Astrocyte of the spinal cord (primary cell): ENCODE measurements at regions not wholly inside any gene's neighbourhood (a gene's known extent, or its start where the extent isn't known, plus 50 kb on each side); places are given as distances from the start of the nearest gene placed in this dataset.
"Not testable (repeated sequence)": the region's sequence is repeated elsewhere in the genome, so short reads cannot be mapped to it uniquely, and the experiment has no call there.

Experiments used
- DNase-seq: peaks from one replicate; pipeline ENCODE4 v3.0.0; 2011; ENCODE audit warnings: low read depth, low spot score
- H3K4me3 ChIP-seq: 2 replicates; pipeline ENCODE4 v1.5.1; 2011; ENCODE audit warnings: low read depth, mild to moderate bottlenecking, low read length, moderate library complexity
- CTCF ChIP-seq: IDR thresholded peaks from 2 replicates; pipeline ENCODE4 v1.5.1; 2012; ENCODE audit warnings: low read depth, mild to moderate bottlenecking, low read length, inconsistent platforms
- in situ Hi-C: cut with HindIII; loops from 2 replicates; pipeline ENCODE4 v1.10.0; 2017; ENCODE audit warnings: low sequenced_read_pairs

GRCh38 chr6:139522511-139523220 is 148.2 kb upstream of the CITED2 start:
- TF ChIP-seq CTCF, result no peak
- no peak for DNase-seq

GRCh38 chr6:139521338-139521737 is 146.9 kb upstream of the CITED2 start:
- DNase-seq, result no peak
- no peak overlapping the region for H3K4me3 ChIP-seq
- in situ Hi-C loops, result no loop called here
- TF ChIP-seq CTCF, result no peak

More at GRCh38 chr6:139522511-139523220, 148.2 kb upstream of the CITED2 start:
- H3K4me3 ChIP-seq, result no peak overlapping the region
- in situ Hi-C loops, result no loop called here

GRCh38 chr6:139520321-139520768 is 145.9 kb upstream of the CITED2 start:
- DNase-seq, result no peak
- in situ Hi-C loops, result no loop called here
- no peak overlapping the region for H3K4me3 ChIP-seq
- TF ChIP-seq CTCF, result no peak

- DNase-seq, result no peak
- H3K4me3 ChIP-seq, result no peak overlapping the region
- TF ChIP-seq CTCF, result no peak
- in situ Hi-C loops, result no loop called here
Observed at GRCh38 chr6:139519571-139520031, 145.2 kb upstream of the CITED2 start.

- DNase-seq, result no peak
- no peak for TF ChIP-seq CTCF
- in situ Hi-C loops, result no loop called here
- no peak overlapping the region for H3K4me3 ChIP-seq
Observed at GRCh38 chr6:139519097-139519496, 144.6 kb upstream of the CITED2 start.

- no peak overlapping the region for H3K4me3 ChIP-seq
- TF ChIP-seq CTCF, result no peak
- in situ Hi-C loops, result no loop called here
- DNase-seq, result no peak
Observed at GRCh38 chr6:139518556-139519091, 144.2 kb upstream of the CITED2 start.

- H3K4me3 ChIP-seq, in situ Hi-C loops, DNase-seq: not testable (repeated sequence)
Observed at GRCh38 chr6:139517998-139518555, 143.6 kb upstream of the CITED2 start.
